ENCODE measurements at regions not wholly inside any gene's neighbourhood (a gene's known extent, or its start where the extent isn't known, plus 50 kb on each side); places are given as distances from the start of the nearest gene placed in this dataset.
"Not testable (repeated sequence)": the region's sequence is repeated elsewhere in the genome, so short reads cannot be mapped to it uniquely, and the experiment has no call there.

GRCh38 chr2:7755879-7756278, 838.7 kb downstream of the RNF144A start:
- WGBS, 2 experiments (ENCODE audit: insufficient coverage in 1 of 2, insufficient read length in 1 of 2) = 93 to 98% methylated on average over 4 to 5 of the region's 5 CpGs
- H3K9me3 Mint-ChIP-seq = peaks cover 2% of the 10 kb centered on the region
- H3K27ac Mint-ChIP-seq = no peak overlapping the region
- no peak for TF ChIP-seq CTCF (conservative IDR thresholded peaks at IDR 0.05)
- H3K27ac ChIP-seq (ENCODE audit: low read depth, low read length) = no peak overlapping the region
- H3K27me3 Mint-ChIP-seq (ENCODE audit: insufficient read depth) = no peaks in the 10 kb centered on the region
- no peaks in the 10 kb centered on the region for H3K27me3 ChIP-seq (ENCODE audit: control insufficient read depth, insufficient read depth, low read length, poor library complexity, severe bottlenecking)
- no peaks in the 10 kb centered on the region for H3K4me1 ChIP-seq (ENCODE audit: control insufficient read depth, insufficient read depth, low read length)
- no peaks in the 10 kb centered on the region for H3K36me3 ChIP-seq (ENCODE audit: control insufficient read depth, insufficient read depth, low read length)
- no peak overlapping the region for H3K4me3 Mint-ChIP-seq
- H3K9me3 ChIP-seq (ENCODE audit: control insufficient read depth, low read length) = no peaks in the 10 kb centered on the region
- H3K4me3 ChIP-seq (ENCODE audit: low read length) = no peak overlapping the region
- no peaks in the 10 kb centered on the region for H3K4me1 Mint-ChIP-seq
- no peak for DNase-seq
- H3K36me3 Mint-ChIP-seq (ENCODE audit: low read depth) = no peaks in the 10 kb centered on the region
- no peak overlapping the region for H3K9ac ChIP-seq (ENCODE audit: extremely low read depth, low read length, poor library complexity, severe bottlenecking)

- Mint-ChIP-seq H3K9me3 (peaks cover 11% of the 10 kb centered on the region), H3K4me3 (no peak overlapping the region), H3K4me1 (no peaks in the 10 kb centered on the region), H3K36me3 (ENCODE audit: low read depth) (no peaks in the 10 kb centered on the region), H3K27me3 (ENCODE audit: insufficient read depth) (no peaks in the 10 kb centered on the region), H3K27ac (no peak overlapping the region)
- WGBS, 2 experiments (ENCODE audit: insufficient coverage in 1 of 2, insufficient read length in 1 of 2) = 91 to 98% methylated on average over 1 to 3 of the region's 3 CpGs
- H3K27ac ChIP-seq (ENCODE audit: low read depth, low read length) = no peak overlapping the region
- H3K4me3 ChIP-seq (ENCODE audit: low read length) = no peak overlapping the region
- no peaks in the 10 kb centered on the region for H3K27me3 ChIP-seq (ENCODE audit: control insufficient read depth, insufficient read depth, low read length, poor library complexity, severe bottlenecking)
- H3K4me1 ChIP-seq (ENCODE audit: control insufficient read depth, insufficient read depth, low read length) = no peaks in the 10 kb centered on the region
- no peak for TF ChIP-seq CTCF (conservative IDR thresholded peaks at IDR 0.05)
- no peaks in the 10 kb centered on the region for H3K36me3 ChIP-seq (ENCODE audit: control insufficient read depth, insufficient read depth, low read length)
- no peak for DNase-seq
- H3K9ac ChIP-seq (ENCODE audit: extremely low read depth, low read length, poor library complexity, severe bottlenecking) = no peak overlapping the region
- H3K9me3 ChIP-seq (ENCODE audit: control insufficient read depth, low read length) = peaks cover 5% of the 10 kb centered on the region
These were observed 841.0 kb downstream of the RNF144A start for GRCh38 chr2:7758073-7758759.

- H3K9me3 ChIP-seq (ENCODE audit: control insufficient read depth, low read length) = peaks cover 17% of the 10 kb centered on the region
- H3K4me3 ChIP-seq (ENCODE audit: low read length) = no peak overlapping the region
- WGBS, 2 experiments (ENCODE audit: insufficient coverage in 1 of 2, insufficient read length in 1 of 2) = 90 to 92% methylated on average over 2 to 3 of the region's 3 CpGs
- no peak for DNase-seq
- H3K27ac ChIP-seq (ENCODE audit: low read depth, low read length) = no peak overlapping the region
- Mint-ChIP-seq H3K4me1 (no peaks in the 10 kb centered on the region), H3K4me3 (no peak overlapping the region), H3K36me3 (ENCODE audit: low read depth) (peaks cover 4% of the 10 kb centered on the region), H3K27ac (no peak overlapping the region), H3K9me3 (peaks cover 26% of the 10 kb centered on the region), H3K27me3 (ENCODE audit: insufficient read depth) (no peaks in the 10 kb centered on the region)
- no peaks in the 10 kb centered on the region for H3K36me3 ChIP-seq (ENCODE audit: control insufficient read depth, insufficient read depth, low read length)
- no peak for TF ChIP-seq CTCF (conservative IDR thresholded peaks at IDR 0.05)
- no peak overlapping the region for H3K9ac ChIP-seq (ENCODE audit: extremely low read depth, low read length, poor library complexity, severe bottlenecking)
- no peaks in the 10 kb centered on the region for H3K4me1 ChIP-seq (ENCODE audit: control insufficient read depth, insufficient read depth, low read length)
- H3K27me3 ChIP-seq (ENCODE audit: control insufficient read depth, insufficient read depth, low read length, poor library complexity, severe bottlenecking) = no peaks in the 10 kb centered on the region
These were observed 842.7 kb downstream of the RNF144A start for GRCh38 chr2:7759898-7760297.

- not testable (repeated sequence) for H3K4me1 ChIP-seq (ENCODE audit: control insufficient read depth, insufficient read depth, low read length); H3K27ac Mint-ChIP-seq; H3K4me1 Mint-ChIP-seq; H3K27me3 ChIP-seq (ENCODE audit: control insufficient read depth, insufficient read depth, low read length, poor library complexity, severe bottlenecking); DNase-seq; H3K27me3 Mint-ChIP-seq (ENCODE audit: insufficient read depth); H3K9ac ChIP-seq (ENCODE audit: extremely low read depth, low read length, poor library complexity, severe bottlenecking); H3K4me3 Mint-ChIP-seq; H3K27ac ChIP-seq (ENCODE audit: low read depth, low read length); H3K36me3 ChIP-seq (ENCODE audit: control insufficient read depth, insufficient read depth, low read length); H3K4me3 ChIP-seq (ENCODE audit: low read length); H3K36me3 Mint-ChIP-seq (ENCODE audit: low read depth)
- peaks cover 17% of the 10 kb centered on the region for H3K9me3 ChIP-seq (ENCODE audit: control insufficient read depth, low read length)
- 88 to 100% methylated on average over 2 to 3 of the region's 3 CpGs for WGBS, 2 experiments (ENCODE audit: insufficient coverage in 1 of 2, insufficient read length in 1 of 2)
- peaks cover 27% of the 10 kb centered on the region for H3K9me3 Mint-ChIP-seq
These were observed 846.2 kb downstream of the RNF144A start for GRCh38 chr2:7763418-7763817.

All from endodermal cell (in vitro differentiated cells).